ENCODE measurements at regions not wholly inside any gene's neighbourhood (a gene's known extent, or its start where the extent isn't known, plus 50 kb on each side); places are given as distances from the start of the nearest gene placed in this dataset.

GRCh38 chr2:160792837-160793236 is 299.2 kb upstream of the RBMS1 start:
- WGBS (ENCODE audit: insufficient coverage), result 67% methylated on average over 3 of the region's 4 CpGs
- Histone ChIP-seq H3K9me3 (ENCODE audit: control extremely low read depth in 1 of 5, control insufficient read depth in 4 of 5, insufficient read depth in 2 of 5, low read depth in 1 of 5, low read length in 4 of 5) (peaks cover 0 to 6% (median 0%) of the 10 kb centered on the region in 5 experiments), H3K27me3 (replicated peaks in 2 of 5; ENCODE audit: control insufficient read depth in 4 of 5, insufficient read depth in 5 of 5, low read length in 4 of 5) (no peaks in the 10 kb centered on the region), H3K4me1 (ENCODE audit: control extremely low read depth in 1 of 4, control insufficient read depth in 4 of 4, insufficient read depth in 4 of 4, low read length in 3 of 4) (peaks cover 0 to 7% (median 0%) of the 10 kb centered on the region in 4 experiments), H3K27ac (ENCODE audit: insufficient read depth in 1 of 2, low read depth in 1 of 2, low read length in 2 of 2, poor library complexity in 1 of 2, severe bottlenecking in 2 of 2) (no peak overlapping the region), H3K36me3 (ENCODE audit: control insufficient read depth in 4 of 4, insufficient read depth in 4 of 4, low read length in 3 of 4) (no peaks in the 10 kb centered on the region), H3K4me3 (ENCODE audit: control insufficient read depth in 1 of 7, extremely low read depth in 1 of 7, insufficient read depth in 4 of 7, low read depth in 2 of 7, low read length in 6 of 7) (no peak overlapping the region)
- CTCF ChIA-PET, result no interaction called here
- POLR2A ChIA-PET, result no interaction called here
- DNase-seq, result no peak

GRCh38 chr2:160794926-160795325 is 301.3 kb upstream of the RBMS1 start:
- H3K27ac ChIP-seq (ENCODE audit: insufficient read depth in 1 of 2, low read depth in 1 of 2, low read length in 2 of 2, poor library complexity in 1 of 2, severe bottlenecking in 2 of 2), result no peak overlapping the region
- H3K9me3 ChIP-seq (ENCODE audit: control extremely low read depth in 1 of 5, control insufficient read depth in 4 of 5, insufficient read depth in 2 of 5, low read depth in 1 of 5, low read length in 4 of 5), result peaks cover 0 to 3% (median 0%) of the 10 kb centered on the region in 5 experiments
- no CpG with 5 or more reads among the region's 3 CpGs for WGBS (ENCODE audit: insufficient coverage)

GRCh38 chr2:160803881-160804280 is 310.3 kb upstream of the RBMS1 start:
- H3K9me3 ChIP-seq (ENCODE audit: control extremely low read depth in 1 of 5, control insufficient read depth in 4 of 5, insufficient read depth in 2 of 5, low read depth in 1 of 5, low read length in 4 of 5), result peaks cover 0 to 3% (median 0%) of the 10 kb centered on the region in 5 experiments
- no peak overlapping the region for H3K4me3 ChIP-seq (ENCODE audit: control insufficient read depth in 1 of 7, extremely low read depth in 1 of 7, insufficient read depth in 4 of 7, low read depth in 2 of 7, low read length in 6 of 7)
- no peaks in the 10 kb centered on the region for H3K4me1 ChIP-seq (ENCODE audit: control extremely low read depth in 1 of 4, control insufficient read depth in 4 of 4, insufficient read depth in 4 of 4, low read length in 3 of 4)
- H3K27ac ChIP-seq (ENCODE audit: insufficient read depth in 1 of 2, low read depth in 1 of 2, low read length in 2 of 2, poor library complexity in 1 of 2, severe bottlenecking in 2 of 2), result no peak overlapping the region
- DNase-seq, result no peak
- CTCF ChIA-PET, result no interaction called here
- POLR2A ChIA-PET, result no interaction called here
- no peaks in the 10 kb centered on the region for H3K36me3 ChIP-seq (ENCODE audit: control insufficient read depth in 4 of 4, insufficient read depth in 4 of 4, low read length in 3 of 4)
- H3K27me3 ChIP-seq (replicated peaks in 2 of 5; ENCODE audit: control insufficient read depth in 4 of 5, insufficient read depth in 5 of 5, low read length in 4 of 5), result no peaks in the 10 kb centered on the region

More at GRCh38 chr2:160794926-160795325, 301.3 kb upstream of the RBMS1 start:
- Histone ChIP-seq H3K4me3 (ENCODE audit: control insufficient read depth in 1 of 7, extremely low read depth in 1 of 7, insufficient read depth in 4 of 7, low read depth in 2 of 7, low read length in 6 of 7) (no peak overlapping the region), H3K27me3 (replicated peaks in 2 of 5; ENCODE audit: control insufficient read depth in 4 of 5, insufficient read depth in 5 of 5, low read length in 4 of 5) (no peaks in the 10 kb centered on the region), H3K4me1 (ENCODE audit: control extremely low read depth in 1 of 4, control insufficient read depth in 4 of 4, insufficient read depth in 4 of 4, low read length in 3 of 4) (peaks cover 0 to 7% (median 0%) of the 10 kb centered on the region in 4 experiments), H3K36me3 (ENCODE audit: control insufficient read depth in 4 of 4, insufficient read depth in 4 of 4, low read length in 3 of 4) (no peaks in the 10 kb centered on the region)
- DNase-seq, result peak in 1 of 3 donors; percentile 2
- ChIA-PET CTCF (interaction anchor here (1.3 kb wide), 1 partner anchor 10 kb away, joined by 3 read pairs; no protein-coding TSS in a partner anchor), POLR2A (no interaction called here)

- WGBS (ENCODE audit: insufficient coverage), result 92% methylated on average over 1 of the region's 3 CpGs
Observed at GRCh38 chr2:160810406-160810805, 316.8 kb upstream of the RBMS1 start.

GRCh38 chr2:160812830-160813505 is 319.4 kb upstream of the RBMS1 start:
- DNase-seq, result no peak
- POLR2A ChIA-PET, result no interaction called here
- no peak overlapping the region for H3K4me3 ChIP-seq (ENCODE audit: control insufficient read depth in 1 of 7, extremely low read depth in 1 of 7, insufficient read depth in 4 of 7, low read depth in 2 of 7, low read length in 6 of 7)
- WGBS (ENCODE audit: insufficient coverage), result 100% methylated on average over 5 of the region's 6 CpGs
- no peaks in the 10 kb centered on the region for H3K9me3 ChIP-seq (ENCODE audit: control extremely low read depth in 1 of 5, control insufficient read depth in 4 of 5, insufficient read depth in 2 of 5, low read depth in 1 of 5, low read length in 4 of 5)
- no peaks in the 10 kb centered on the region for H3K36me3 ChIP-seq (ENCODE audit: control insufficient read depth in 4 of 4, insufficient read depth in 4 of 4, low read length in 3 of 4)
- CTCF ChIA-PET, result no interaction called here
- H3K4me1 ChIP-seq (ENCODE audit: control extremely low read depth in 1 of 4, control insufficient read depth in 4 of 4, insufficient read depth in 4 of 4, low read length in 3 of 4), result no peaks in the 10 kb centered on the region
- no peak overlapping the region for H3K27ac ChIP-seq (ENCODE audit: insufficient read depth in 1 of 2, low read depth in 1 of 2, low read length in 2 of 2, poor library complexity in 1 of 2, severe bottlenecking in 2 of 2)
- H3K27me3 ChIP-seq (replicated peaks in 2 of 5; ENCODE audit: control insufficient read depth in 4 of 5, insufficient read depth in 5 of 5, low read length in 4 of 5), result no peaks in the 10 kb centered on the region

More at GRCh38 chr2:160810406-160810805, 316.8 kb upstream of the RBMS1 start:
- H3K4me3 ChIP-seq (ENCODE audit: control insufficient read depth in 1 of 7, extremely low read depth in 1 of 7, insufficient read depth in 4 of 7, low read depth in 2 of 7, low read length in 6 of 7), result no peak overlapping the region
- no peak overlapping the region for H3K27ac ChIP-seq (ENCODE audit: insufficient read depth in 1 of 2, low read depth in 1 of 2, low read length in 2 of 2, poor library complexity in 1 of 2, severe bottlenecking in 2 of 2)
- ChIA-PET POLR2A (no interaction called here), CTCF (interaction anchor here (1.4 kb wide), 1 partner anchor 33 kb away, joined by 3 read pairs; no protein-coding TSS in a partner anchor)
- no peaks in the 10 kb centered on the region for H3K27me3 ChIP-seq (replicated peaks in 2 of 5; ENCODE audit: control insufficient read depth in 4 of 5, insufficient read depth in 5 of 5, low read length in 4 of 5)
- no peaks in the 10 kb centered on the region for H3K4me1 ChIP-seq (ENCODE audit: control extremely low read depth in 1 of 4, control insufficient read depth in 4 of 4, insufficient read depth in 4 of 4, low read length in 3 of 4)
- no peaks in the 10 kb centered on the region for H3K36me3 ChIP-seq (ENCODE audit: control insufficient read depth in 4 of 4, insufficient read depth in 4 of 4, low read length in 3 of 4)
- peaks cover 0 to 3% (median 0%) of the 10 kb centered on the region in 5 experiments for H3K9me3 ChIP-seq (ENCODE audit: control extremely low read depth in 1 of 5, control insufficient read depth in 4 of 5, insufficient read depth in 2 of 5, low read depth in 1 of 5, low read length in 4 of 5)
- no peak for DNase-seq

GRCh38 chr2:160813506-160813858 is 319.9 kb upstream of the RBMS1 start:
- ChIA-PET POLR2A (no interaction called here), CTCF (no interaction called here)
- 91% methylated on average over 4 of the region's 5 CpGs for WGBS (ENCODE audit: insufficient coverage)
- no peaks in the 10 kb centered on the region for H3K9me3 ChIP-seq (ENCODE audit: control extremely low read depth in 1 of 5, control insufficient read depth in 4 of 5, insufficient read depth in 2 of 5, low read depth in 1 of 5, low read length in 4 of 5)
- H3K4me3 ChIP-seq (ENCODE audit: control insufficient read depth in 1 of 7, extremely low read depth in 1 of 7, insufficient read depth in 4 of 7, low read depth in 2 of 7, low read length in 6 of 7), result no peak overlapping the region
- no peaks in the 10 kb centered on the region for H3K4me1 ChIP-seq (ENCODE audit: control extremely low read depth in 1 of 4, control insufficient read depth in 4 of 4, insufficient read depth in 4 of 4, low read length in 3 of 4)
- H3K27ac ChIP-seq (ENCODE audit: insufficient read depth in 1 of 2, low read depth in 1 of 2, low read length in 2 of 2, poor library complexity in 1 of 2, severe bottlenecking in 2 of 2), result no peak overlapping the region
- no peaks in the 10 kb centered on the region for H3K36me3 ChIP-seq (ENCODE audit: control insufficient read depth in 4 of 4, insufficient read depth in 4 of 4, low read length in 3 of 4)
- no peak for DNase-seq
- H3K27me3 ChIP-seq (replicated peaks in 2 of 5; ENCODE audit: control insufficient read depth in 4 of 5, insufficient read depth in 5 of 5, low read length in 4 of 5), result no peaks in the 10 kb centered on the region

GRCh38 chr2:160816916-160817499 is 323.4 kb upstream of the RBMS1 start:
- ChIA-PET CTCF (no interaction called here), POLR2A (no interaction called here)
- peaks cover 0 to 2% (median 0%) of the 10 kb centered on the region in 5 experiments for H3K9me3 ChIP-seq (ENCODE audit: control extremely low read depth in 1 of 5, control insufficient read depth in 4 of 5, insufficient read depth in 2 of 5, low read depth in 1 of 5, low read length in 4 of 5)
- no peak for DNase-seq
- no peak overlapping the region for H3K27ac ChIP-seq (ENCODE audit: insufficient read depth in 1 of 2, low read depth in 1 of 2, low read length in 2 of 2, poor library complexity in 1 of 2, severe bottlenecking in 2 of 2)
- no peaks in the 10 kb centered on the region for H3K27me3 ChIP-seq (replicated peaks in 2 of 5; ENCODE audit: control insufficient read depth in 4 of 5, insufficient read depth in 5 of 5, low read length in 4 of 5)
- WGBS (ENCODE audit: insufficient coverage), result no CpG with 5 or more reads among the region's 2 CpGs
- H3K4me1 ChIP-seq (ENCODE audit: control extremely low read depth in 1 of 4, control insufficient read depth in 4 of 4, insufficient read depth in 4 of 4, low read length in 3 of 4), result no peaks in the 10 kb centered on the region
- no peak overlapping the region for H3K4me3 ChIP-seq (ENCODE audit: control insufficient read depth in 1 of 7, extremely low read depth in 1 of 7, insufficient read depth in 4 of 7, low read depth in 2 of 7, low read length in 6 of 7)
- no peaks in the 10 kb centered on the region for H3K36me3 ChIP-seq (ENCODE audit: control insufficient read depth in 4 of 4, insufficient read depth in 4 of 4, low read length in 3 of 4)

Data from common myeloid progenitor, CD34-positive (primary cell).